HepG2 (cell line): ENCODE measurements at regions not wholly inside any gene's neighbourhood (a gene's known extent, or its start where the extent isn't known, plus 50 kb on each side); places are given as distances from the start of the nearest gene placed in this dataset.
A peak's percentile ranks its signal among the peaks of the same experiment; 100 is the strongest.

Source experiments
- ATAC-seq: fragments of 200-7000 bp; cut with Tn5 transposase; 3 replicates; pipeline ENCODE4 v1.9.1; 2020; ENCODE audit warnings: mild to moderate bottlenecking, moderate library complexity
- BruUV-seq: library from RNA; stranded (reverse); fragments of 400-500 nt; replicated peaks from 2 replicates; lab custom pipeline; 2021; lab: Mats Ljungman, UMichigan
- CTCF ChIA-PET: fragments of 300-600 bp; formaldehyde crosslinking; extraction: SDS; loops from one replicate; lab custom pipeline; 2021; ENCODE audit warnings: low total read pairs, inconsistent platforms, low intra/inter-chr PET ratio; lab: Yijun Ruan, JAX
- POLR2A ChIA-PET: fragments of 350-600 bp; sonication (Branson Sonifier 250); formaldehyde crosslinking; loops from one replicate; lab custom pipeline; 2020; ENCODE audit warnings: antibody characterized with exemption, inconsistent platforms; lab: Yijun Ruan, JAX
- DNase-seq: peaks from one replicate; pipeline ENCODE4 v3.0.0-alpha.2; 2015; ENCODE audit warnings: low spot score
- FAIRE-seq: peaks from 3 replicates; lab custom pipeline; 2011; peaks lifted over from hg19 to GRCh38; lab: Jason Lieb, UNC
- H2AFZ ChIP-seq: one replicate; pipeline ENCODE4 v1.6.1; 2011; ENCODE audit warnings: low read length, inconsistent platforms
- H3K27ac ChIP-seq: fragments of 300-600 bp; 3 replicates; pipeline ENCODE4 v1.8.0; 2011; ENCODE audit warnings: mixed run types, mild to moderate bottlenecking, mixed read lengths, low read length, inconsistent platforms; ENCODE audit not compliant: insufficient read depth; ENCODE audit errors: extremely low read length
- H3K27me3 ChIP-seq, 2 experiments: fragments of 200-600 bp in 1 of 2; 2 replicates in 1 of 2; 3 replicates in 1 of 2; pipeline versions ENCODE4 v1.6.0 to v1.8.0; 2011; ENCODE audit warnings: low read length in 2 of 2, mild to moderate bottlenecking in 2 of 2, moderate library complexity in 2 of 2, inconsistent platforms in 1 of 2; ENCODE audit not compliant: insufficient read depth in 2 of 2, control insufficient read depth in 1 of 2
- H3K36me3 ChIP-seq, 2 experiments: fragments of 200-600 bp in 1 of 2; replicated peaks in 1 of 2; 2 replicates in 1 of 2; 3 replicates in 1 of 2; pipeline versions ENCODE4 v1.5.1 to v1.8.0; 2011; ENCODE audit warnings: low read length in 2 of 2, inconsistent platforms in 1 of 2; ENCODE audit not compliant: insufficient read depth in 2 of 2, control insufficient read depth in 1 of 2
- H3K4me1 ChIP-seq: 2 replicates; pipeline ENCODE4 v1.5.1; 2012; ENCODE audit warnings: low read length, inconsistent platforms; ENCODE audit not compliant: insufficient read depth
- H3K4me2 ChIP-seq: 2 replicates; pipeline ENCODE4 v1.6.0; 2011; ENCODE audit warnings: low read depth, low read length, inconsistent platforms
- H3K4me3 ChIP-seq, 3 experiments: fragments of 200-600 bp in 1 of 3; sonication (generic), shearing (Covaris generic) in 1 of 3; replicated peaks in 1 of 3; 2 replicates each; pipeline ENCODE4 v1.5.1; 2011 to 2016; ENCODE audit warnings: low read length in 3 of 3, inconsistent platforms in 2 of 3, low read depth in 2 of 3, mild to moderate bottlenecking in 2 of 3, control low read depth in 1 of 3, mixed read lengths in 1 of 3; ENCODE audit not compliant: insufficient read depth in 1 of 3
- H3K79me2 ChIP-seq: one replicate; pipeline ENCODE4 v1.6.1; 2011; ENCODE audit warnings: low read length, inconsistent platforms; ENCODE audit not compliant: insufficient read depth
- H3K9ac ChIP-seq: 2 replicates; pipeline ENCODE4 v1.6.0; 2011; ENCODE audit warnings: mild to moderate bottlenecking, low read depth, low read length, inconsistent platforms; ENCODE audit not compliant: insufficient read depth
- H3K9me3 ChIP-seq: 2 replicates; pipeline ENCODE4 v1.5.1; 2012; ENCODE audit warnings: mild to moderate bottlenecking, low read length
- H4K20me1 ChIP-seq: 2 replicates; pipeline ENCODE4 v1.6.0; 2011; ENCODE audit warnings: inconsistent platforms, mild to moderate bottlenecking, low read length, moderate library complexity; ENCODE audit not compliant: insufficient read depth
- CBX2 ChIP-seq, 2 experiments: fragments of 200-600 bp in 1 of 2; sonication (generic); formaldehyde crosslinking in 1 of 2; IDR thresholded peaks; 2 replicates each; pipeline versions ENCODE4 v1.7.0 to v1.8.1; 2018 to 2022; ENCODE audit warnings: low read depth in 2 of 2, low read length in 1 of 2, mild to moderate bottlenecking in 1 of 2, missing genetic modification reagents in 1 of 2
- CBX5 ChIP-seq: sonication (generic); formaldehyde crosslinking; IDR thresholded peaks from 2 replicates; pipeline ENCODE4 v1.4.0; 2020; ENCODE audit warnings: missing genetic modification reagents, borderline replicate concordance
- DNMT3B ChIP-seq: conservative IDR thresholded peaks from 2 replicates; pipeline ENCODE4 v1.6.1; 2016; ENCODE audit warnings: missing biosample characterization, control low read depth
- EP300 ChIP-seq, 3 experiments: sonication (generic) in 1 of 3; formaldehyde crosslinking in 1 of 3; IDR thresholded peaks; 2 replicates each; pipeline versions ENCODE4 v1.5.1 to v1.6.1; 2011 to 2020; ENCODE audit warnings: low read depth in 2 of 3, low read length in 2 of 3, borderline replicate concordance in 1 of 3, improper control_type of control experiment in 1 of 3, mild to moderate bottlenecking in 1 of 3, missing genetic modification reagents in 1 of 3, moderate library complexity in 1 of 3
- FOXA1 ChIP-seq, 2 experiments: fragments of 450-650 bp in 1 of 2; sonication (generic) in 1 of 2; formaldehyde crosslinking in 1 of 2; IDR thresholded peaks; 2 replicates each; pipeline versions ENCODE4 v1.4.0 to v1.6.1; 2016 to 2020; ENCODE audit warnings: missing genetic modification reagents in 1 of 2
- GATA4 ChIP-seq: sonication (generic); IDR thresholded peaks from 2 replicates; pipeline ENCODE4 v1.6.1; 2016; ENCODE audit warnings: antibody characterized with exemption, low read depth, borderline replicate concordance
- MED13 ChIP-seq: sonication (generic); formaldehyde crosslinking; IDR thresholded peaks from 2 replicates; pipeline ENCODE4 v1.5.0; 2020; ENCODE audit warnings: missing genetic modification reagents
- MYNN ChIP-seq: sonication (generic); formaldehyde crosslinking; IDR thresholded peaks from 2 replicates; pipeline ENCODE4 v1.4.0; 2020; ENCODE audit warnings: mild to moderate bottlenecking, low read depth, missing genetic modification reagents
- SYNCRIP ChIP-seq: fragments of 200-400 bp; formaldehyde crosslinking; IDR thresholded peaks from 2 replicates; pipeline ENCODE4 v1.6.1; 2018; ENCODE audit warnings: mild to moderate bottlenecking, low read depth, low read length; ENCODE audit not compliant: insufficient read depth
- ZNF383 ChIP-seq: sonication (generic); formaldehyde crosslinking; IDR thresholded peaks from 2 replicates; pipeline ENCODE4 v1.4.0; 2020; ENCODE audit warnings: missing genetic modification reagents, mild to moderate bottlenecking, borderline replicate concordance
- ZNF546 ChIP-seq: sonication (generic); formaldehyde crosslinking; conservative IDR thresholded peaks from 2 replicates; pipeline ENCODE4 v1.8.1; 2023; ENCODE audit warnings: mild to moderate bottlenecking, missing genetic modification reagents
- ZNF607 ChIP-seq: sonication (generic); formaldehyde crosslinking; IDR thresholded peaks from 2 replicates; pipeline ENCODE4 v1.5.1; 2020; ENCODE audit warnings: missing genetic modification reagents, mild to moderate bottlenecking, borderline replicate concordance
- WGBS: methylation state at CpG from one replicate; pipeline ENCODE4 v1.1.6; 2017; ENCODE audit warnings: low lambda C conversion rate; 5-methylcytosine and 5-hydroxymethylcytosine counted together
- in situ Hi-C: cut with HindIII; loops from 2 replicates; pipeline ENCODE4 v1.10.0; 2017; ENCODE audit warnings: low pct_unique_long_range_greater_than_20kb; ENCODE audit not compliant: extremely low pct_ligation_motif_present
- intact Hi-C: fragments of 100-400 bp; cut with micrococcal nuclease; formaldehyde crosslinking; loops from one replicate; pipeline ENCODE4 v1.10.0; 2022; ENCODE audit not compliant: unreplicated experiment
- TF ChIP-seq, protein P1 (sequence below): sonication (generic); formaldehyde crosslinking; IDR thresholded peaks from 2 replicates; pipeline ENCODE4 v1.8.0; 2022; ENCODE audit warnings: mild to moderate bottlenecking, missing genetic modification reagents
- TF ChIP-seq, protein P2 (sequence below): IDR thresholded peaks from 2 replicates; pipeline ENCODE4 v1.6.1; 2016; ENCODE audit warnings: low read depth
- TF ChIP-seq, protein P3 (sequence below), 2 experiments: fragments of 450-650 bp in 1 of 2; sonication (generic) in 1 of 2; formaldehyde crosslinking; IDR thresholded peaks; 2 replicates each; pipeline versions ENCODE4 v1.5.0 to v1.8.0; 2020 to 2022; ENCODE audit warnings: mild to moderate bottlenecking in 1 of 2, missing genetic modification reagents in 1 of 2
- TF ChIP-seq, protein P4 (sequence below): IDR thresholded peaks from 2 replicates; pipeline ENCODE4 v1.6.1; 2018; ENCODE audit warnings: missing genetic modification reagents, mild to moderate bottlenecking, missing compliant biosample characterization

DNA sequence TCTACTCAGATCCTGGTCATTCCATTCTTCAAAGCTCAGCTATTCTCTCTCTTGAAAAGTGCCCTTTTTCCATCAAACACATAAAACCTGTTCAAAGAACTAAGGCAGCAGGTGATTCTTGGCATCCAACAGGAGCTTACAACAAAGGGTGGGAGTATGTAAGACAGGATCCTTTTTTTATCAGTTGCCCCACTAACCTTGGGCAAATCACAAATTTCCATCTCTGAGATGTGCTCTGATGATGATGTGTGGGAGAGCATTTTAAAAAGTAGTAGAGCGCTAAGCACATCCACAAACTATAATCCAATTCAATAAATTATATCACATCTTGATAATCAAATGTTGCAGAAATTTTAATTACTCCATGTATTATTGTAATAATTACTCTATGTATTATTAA lies 53.7 kb upstream of the FDX1 start (continued):
- no peak for TF ChIP-seq SYNCRIP
- TF ChIP-seq ZNF607, result no peak
- TF ChIP-seq DNMT3B (CRISPR knock-in tag), result no peak
- no peak for TF ChIP-seq GATA4

DNA sequence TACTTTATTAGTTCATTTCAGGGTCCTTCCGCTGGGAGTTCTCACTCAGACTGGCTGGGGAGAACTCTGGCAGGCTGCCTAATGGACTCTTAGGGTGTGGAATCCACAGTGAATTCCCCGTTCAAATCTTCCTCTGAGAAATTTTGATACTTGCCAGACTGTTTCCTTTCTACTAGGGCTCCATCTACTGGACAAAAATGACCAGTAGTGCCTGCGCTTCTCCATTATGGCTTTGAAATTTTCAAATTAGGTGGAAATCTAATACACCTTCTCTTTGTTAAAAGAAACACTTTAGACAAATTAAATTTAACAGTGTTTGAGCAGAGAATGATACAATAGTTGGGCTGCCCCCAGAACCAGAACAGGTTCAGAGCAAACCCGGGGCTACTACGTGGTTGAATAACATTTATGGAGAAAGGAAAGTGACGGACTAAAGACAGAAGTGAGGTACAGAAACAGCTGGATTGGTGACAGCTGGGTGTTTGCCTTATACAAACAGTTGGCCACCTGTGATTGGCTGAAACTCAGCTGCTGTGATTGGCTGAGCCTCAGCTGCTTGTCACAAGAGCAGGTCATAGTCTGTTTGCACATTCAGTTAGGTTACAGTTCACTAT lies 52.9 kb upstream of the FDX1 start:
- CTCF ChIA-PET, result interaction anchor here (1.1 to 2.1 kb wide), 3 partner anchors 57 to 203 kb away, joined by 3 to 35 read pairs (median 5); no protein-coding TSS in a partner anchor
- Histone ChIP-seq H3K79me2 (no peaks in the 10 kb centered on the region), H3K4me3 (peak overlapping the region; percentile 6 to 54 (median 23); a peak in 3 of 6 replicates), H3K4me2 (peak overlapping the region; percentile 75), H3K27ac (peak overlapping the region; percentile 27), H2AFZ (no peak overlapping the region), H4K20me1 (no peaks in the 10 kb centered on the region), H3K9ac (no peak overlapping the region), H3K27me3 (no peaks in the 10 kb centered on the region; a peak in 1 of 5 replicates), H3K9me3 (no peaks in the 10 kb centered on the region), H3K4me1 (peaks cover 13% of the 10 kb centered on the region), H3K36me3 (no peaks in the 10 kb centered on the region)
- peak; percentile 96 for FAIRE-seq
- in situ Hi-C loops, result loop anchor here (5.0 kb wide), 1 partner anchor 175 kb away; no protein-coding TSS in a partner anchor
- intact Hi-C loops, result loop anchor here (1.0 to 10.0 kb wide), 7 partner anchors 52 to 430 kb away; partner anchors contain the start of genes FDX1, RDX and ZC3H12C
- peak; percentile 99 for ATAC-seq
- BruUV-seq, result no TSS peak
- 2% methylated on average over 6 of the region's 6 CpGs for WGBS
- POLR2A ChIA-PET, result interaction anchor here (0.8 to 1.2 kb wide), 2 partner anchors 54 to 175 kb away, joined by 3 to 4 read pairs; no protein-coding TSS in a partner anchor
- peak; percentile 91 for DNase-seq
- TF ChIP-seq MED13 (no peak), FOXA1 (IDR thresholded peaks at IDR 0.05) (no peak), FOXA1 (CRISPR knock-in tag; IDR thresholded peaks at IDR 0.05) (no peak), CBX5 (no peak), EP300 (IDR thresholded peaks at IDR 0.05; ENCODE audit: low read depth in 2 of 2, low read length in 2 of 2) (no peak), EP300 (CRISPR knock-in tag; IDR thresholded peaks at IDR 0.05; ENCODE audit: borderline replicate concordance) (no peak), CBX2 (IDR thresholded peaks at IDR 0.05; ENCODE audit: low read depth, low read length) (no peak), CBX2 (CRISPR knock-in tag; IDR thresholded peaks at IDR 0.05; ENCODE audit: low read depth) (no peak), ZNF546 (CRISPR knock-in tag) (no peak), MYNN (no peak), ZNF383 (CRISPR knock-in tag) (no peak)
- TF ChIP-seq, protein P1, sequence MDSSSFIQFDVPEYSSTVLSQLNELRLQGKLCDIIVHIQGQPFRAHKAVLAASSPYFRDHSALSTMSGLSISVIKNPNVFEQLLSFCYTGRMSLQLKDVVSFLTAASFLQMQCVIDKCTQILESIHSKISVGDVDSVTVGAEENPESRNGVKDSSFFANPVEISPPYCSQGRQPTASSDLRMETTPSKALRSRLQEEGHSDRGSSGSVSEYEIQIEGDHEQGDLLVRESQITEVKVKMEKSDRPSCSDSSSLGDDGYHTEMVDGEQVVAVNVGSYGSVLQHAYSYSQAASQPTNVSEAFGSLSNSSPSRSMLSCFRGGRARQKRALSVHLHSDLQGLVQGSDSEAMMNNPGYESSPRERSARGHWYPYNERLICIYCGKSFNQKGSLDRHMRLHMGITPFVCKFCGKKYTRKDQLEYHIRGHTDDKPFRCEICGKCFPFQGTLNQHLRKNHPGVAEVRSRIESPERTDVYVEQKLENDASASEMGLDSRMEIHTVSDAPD (CRISPR knock-in tag), result no peak
- TF ChIP-seq, protein P2, sequence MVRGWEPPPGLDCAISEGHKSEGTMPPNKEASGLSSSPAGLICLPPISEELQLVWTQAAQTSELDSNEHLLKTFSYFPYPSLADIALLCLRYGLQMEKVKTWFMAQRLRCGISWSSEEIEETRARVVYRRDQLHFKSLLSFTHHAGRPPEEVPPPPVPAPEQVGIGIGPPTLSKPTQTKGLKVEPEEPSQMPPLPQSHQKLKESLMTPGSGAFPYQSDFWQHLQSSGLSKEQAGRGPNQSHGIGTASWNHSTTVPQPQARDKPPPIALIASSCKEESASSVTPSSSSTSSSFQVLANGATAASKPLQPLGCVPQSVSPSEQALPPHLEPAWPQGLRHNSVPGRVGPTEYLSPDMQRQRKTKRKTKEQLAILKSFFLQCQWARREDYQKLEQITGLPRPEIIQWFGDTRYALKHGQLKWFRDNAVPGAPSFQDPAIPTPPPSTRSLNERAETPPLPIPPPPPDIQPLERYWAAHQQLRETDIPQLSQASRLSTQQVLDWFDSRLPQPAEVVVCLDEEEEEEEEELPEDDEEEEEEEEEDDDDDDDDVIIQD (CRISPR knock-in tag), result peak; percentile 27; the same call in 1 of the 2 replicates
- TF ChIP-seq, protein P3, sequence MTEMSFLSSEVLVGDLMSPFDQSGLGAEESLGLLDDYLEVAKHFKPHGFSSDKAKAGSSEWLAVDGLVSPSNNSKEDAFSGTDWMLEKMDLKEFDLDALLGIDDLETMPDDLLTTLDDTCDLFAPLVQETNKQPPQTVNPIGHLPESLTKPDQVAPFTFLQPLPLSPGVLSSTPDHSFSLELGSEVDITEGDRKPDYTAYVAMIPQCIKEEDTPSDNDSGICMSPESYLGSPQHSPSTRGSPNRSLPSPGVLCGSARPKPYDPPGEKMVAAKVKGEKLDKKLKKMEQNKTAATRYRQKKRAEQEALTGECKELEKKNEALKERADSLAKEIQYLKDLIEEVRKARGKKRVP (CRISPR knock-in tag; IDR thresholded peaks at IDR 0.05), result no peak
- TF ChIP-seq, protein P4, sequence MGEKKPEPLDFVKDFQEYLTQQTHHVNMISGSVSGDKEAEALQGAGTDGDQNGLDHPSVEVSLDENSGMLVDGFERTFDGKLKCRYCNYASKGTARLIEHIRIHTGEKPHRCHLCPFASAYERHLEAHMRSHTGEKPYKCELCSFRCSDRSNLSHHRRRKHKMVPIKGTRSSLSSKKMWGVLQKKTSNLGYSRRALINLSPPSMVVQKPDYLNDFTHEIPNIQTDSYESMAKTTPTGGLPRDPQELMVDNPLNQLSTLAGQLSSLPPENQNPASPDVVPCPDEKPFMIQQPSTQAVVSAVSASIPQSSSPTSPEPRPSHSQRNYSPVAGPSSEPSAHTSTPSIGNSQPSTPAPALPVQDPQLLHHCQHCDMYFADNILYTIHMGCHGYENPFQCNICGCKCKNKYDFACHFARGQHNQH (CRISPR knock-in tag), result no peak
